LNCAP (cell line): ENCODE measurements at regions not wholly inside any gene's neighbourhood (a gene's known extent, or its start where the extent isn't known, plus 50 kb on each side); places are given as distances from the start of the nearest gene placed in this dataset.

Experiments
- CTCF ChIP-seq: fragments of 450-650 bp; IDR thresholded peaks from 2 replicates; pipeline ENCODE4 v1.5.1; 2017; ENCODE audit warnings: mild to moderate bottlenecking

GRCh38 chr1:175826705-175827104 is 83.3 kb upstream of the TNR start:
- TF ChIP-seq CTCF: no peak

- TF ChIP-seq CTCF: peak; percentile 59
These were observed 80.7 kb upstream of the TNR start for GRCh38 chr1:175824079-175824478.

- no peak for TF ChIP-seq CTCF
These were observed 80.0 kb upstream of the TNR start for GRCh38 chr1:175823406-175823805.

- no peak for TF ChIP-seq CTCF
These were observed 79.2 kb upstream of the TNR start for GRCh38 chr1:175822580-175822979.

- no peak for TF ChIP-seq CTCF
These were observed 77.1 kb upstream of the TNR start for GRCh38 chr1:175820456-175821025.

GRCh38 chr1:175818929-175819328 is 75.5 kb upstream of the TNR start:
- TF ChIP-seq CTCF: no peak

- no peak for TF ChIP-seq CTCF
These were observed 74.0 kb upstream of the TNR start for GRCh38 chr1:175817445-175817844.

GRCh38 chr1:175814885-175815284 is 71.5 kb upstream of the TNR start:
- TF ChIP-seq CTCF: no peak
